Endometrium (tissue), 2 donors: ENCODE measurements at regions not wholly inside any gene's neighbourhood (a gene's known extent, or its start where the extent isn't known, plus 50 kb on each side); places are given as distances from the start of the nearest gene placed in this dataset.

Experiments used
- FAIRE-seq: peaks from 2 replicates; lab custom pipeline; 2012; peaks lifted over from hg19 to GRCh38; lab: Jason Lieb, UNC
- donor health status: control.
- donor health status: control.

DNA sequence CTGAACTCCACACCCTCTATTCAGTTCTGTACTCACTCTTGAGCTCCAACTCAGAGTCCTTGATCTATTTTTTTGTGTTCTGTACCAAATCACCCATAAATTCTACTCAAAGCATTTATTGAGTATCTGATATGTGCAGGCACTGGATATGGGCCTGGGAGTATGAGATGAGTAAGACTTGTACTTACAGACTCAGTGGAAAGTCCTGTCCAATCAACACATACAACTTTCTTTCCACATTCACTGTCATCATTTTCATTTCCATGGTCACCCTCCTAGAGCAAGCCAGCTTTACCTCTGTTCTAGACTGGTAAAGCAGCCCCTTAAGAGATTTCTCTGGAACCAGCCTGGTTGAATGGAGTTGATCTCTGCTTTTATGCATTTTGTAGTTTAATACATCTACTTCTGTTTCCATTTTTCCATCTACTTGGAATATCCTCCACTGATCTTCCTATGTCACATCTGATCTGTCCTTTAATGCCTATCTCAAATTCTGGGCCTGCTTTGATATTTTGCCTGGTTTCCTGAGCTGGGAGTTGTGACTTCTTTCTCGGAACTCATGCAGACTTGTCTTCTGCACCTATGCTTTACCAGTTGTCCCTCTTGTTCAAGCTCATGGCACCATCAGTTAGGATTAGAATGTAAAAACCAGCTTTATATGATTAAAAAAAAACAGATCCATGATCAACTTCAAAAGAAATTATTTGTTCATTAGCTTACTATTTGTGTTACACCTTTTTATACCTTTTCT, 96.9 kb upstream of the GLS start:
- FAIRE-seq = no peak

DNA sequence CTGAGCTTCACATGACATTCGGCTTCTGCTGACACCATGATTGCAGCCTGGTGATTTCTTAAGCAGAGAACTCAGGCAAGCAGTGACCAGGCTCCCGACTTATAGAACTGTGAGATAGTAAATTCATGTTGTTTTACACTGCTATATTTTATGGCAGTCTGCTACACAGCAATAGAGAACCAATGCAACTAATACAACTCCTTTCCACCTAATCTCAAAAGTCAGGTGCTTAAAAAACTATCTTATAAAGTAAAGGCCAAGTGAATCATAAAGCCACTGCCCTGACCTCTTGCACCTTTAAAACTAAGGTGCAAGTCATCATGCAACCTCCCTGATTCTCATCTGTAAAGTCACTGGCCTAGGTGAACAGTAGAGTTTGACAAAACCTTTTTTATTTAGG, 95.3 kb upstream of the GLS start:
- FAIRE-seq = no peak

DNA sequence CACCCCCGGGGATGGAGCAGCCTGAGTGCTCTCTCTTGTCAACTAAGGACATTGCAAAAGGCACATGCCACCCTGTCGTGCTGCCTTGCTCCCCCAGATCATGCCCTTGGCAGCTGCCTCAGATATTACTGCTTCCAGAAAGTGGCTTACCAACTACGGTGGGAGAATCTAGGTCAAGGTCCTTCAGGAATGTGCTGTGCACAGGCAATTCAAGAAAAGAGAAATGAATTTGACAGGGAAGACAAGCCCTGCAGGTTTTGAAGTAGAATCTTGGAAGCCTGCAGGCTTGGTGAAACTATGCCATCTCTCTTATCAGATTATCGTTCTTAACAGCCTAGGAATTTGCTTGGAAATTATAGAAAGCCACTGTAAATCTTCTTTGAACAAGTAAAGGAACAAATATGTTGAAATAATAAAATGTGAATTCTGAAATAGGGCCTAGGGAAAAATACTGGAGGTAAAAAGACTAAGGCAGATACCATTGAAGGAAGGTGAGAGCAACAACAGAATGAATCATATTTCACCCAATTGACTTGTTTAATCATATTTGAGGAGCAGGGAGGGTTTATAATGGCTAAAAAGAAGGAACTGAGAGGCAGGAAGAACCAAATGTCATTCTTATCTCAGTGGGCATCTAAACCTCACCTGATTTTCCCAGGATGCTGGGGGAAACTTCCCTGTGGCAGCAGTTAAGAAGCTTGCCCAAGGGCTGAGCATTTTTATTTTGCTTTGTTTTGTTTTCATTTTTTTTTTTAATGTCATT, 94.0 kb upstream of the GLS start:
- FAIRE-seq = no peak

DNA sequence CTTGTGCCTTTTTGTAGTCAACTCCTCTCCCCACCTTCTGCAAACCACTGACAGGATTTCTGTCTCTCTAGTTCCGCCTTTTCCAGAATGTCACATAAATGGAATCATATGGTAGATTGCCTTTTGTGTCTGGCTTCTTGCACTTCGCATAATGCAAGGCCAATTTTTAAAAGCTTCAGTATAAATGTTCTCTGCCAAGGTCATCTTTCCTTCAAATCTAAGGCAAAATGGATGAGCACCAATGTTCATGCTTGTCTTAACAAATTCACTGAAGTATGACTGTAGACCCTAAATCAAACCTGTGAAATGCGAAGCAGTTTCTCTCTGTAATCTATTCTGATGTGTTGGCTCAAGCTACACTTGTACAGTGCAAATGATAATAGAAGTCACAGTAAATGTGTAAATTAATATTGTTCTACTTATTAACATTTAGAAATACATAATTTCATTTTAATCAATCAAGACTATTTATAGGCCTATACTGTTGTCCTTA, 92.8 kb upstream of the GLS start:
- FAIRE-seq = no peak

DNA sequence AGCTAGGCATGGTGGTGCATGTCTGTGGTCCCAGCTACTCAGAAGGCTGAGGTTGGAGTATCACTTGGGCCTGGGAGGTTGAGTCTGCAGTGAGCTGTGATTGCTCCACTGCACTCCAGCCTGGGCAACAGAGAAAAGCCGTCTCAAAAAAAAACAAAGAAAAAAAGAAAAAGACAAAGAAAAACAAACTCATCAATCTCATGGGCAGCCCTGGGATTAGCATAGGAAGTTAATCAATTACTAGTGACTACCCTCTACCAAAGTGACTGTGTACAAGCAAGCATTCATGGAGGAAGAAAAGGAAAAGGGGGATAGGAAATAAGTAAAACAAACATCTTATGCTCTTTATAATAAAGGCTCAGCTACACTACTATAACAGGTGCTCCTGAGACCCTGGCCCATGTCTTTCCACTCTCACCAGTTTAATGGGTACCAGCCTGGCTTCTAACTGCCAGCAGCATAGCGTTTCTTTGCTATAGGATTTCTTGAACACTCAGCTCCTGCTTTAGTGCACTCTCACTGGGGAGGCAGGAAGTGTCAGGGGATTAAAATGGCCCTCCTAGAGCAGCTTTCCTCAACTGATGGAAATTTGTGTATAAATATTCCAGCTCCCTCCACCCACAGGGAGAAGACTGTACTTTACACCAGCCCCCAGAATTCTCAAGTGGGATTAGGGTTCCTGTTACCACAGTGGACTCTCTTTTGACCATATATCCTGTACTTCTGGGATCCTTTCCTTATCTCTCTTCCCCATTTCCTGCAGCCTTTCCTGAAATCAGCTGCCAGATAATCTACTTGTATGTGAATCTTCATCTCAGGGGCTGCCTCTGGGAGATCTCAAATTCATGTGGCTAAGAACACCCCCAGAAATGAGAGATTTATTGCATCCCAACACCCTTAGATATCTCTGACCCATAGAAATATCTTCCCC, 91.3 kb upstream of the GLS start:
- no peak for FAIRE-seq

DNA sequence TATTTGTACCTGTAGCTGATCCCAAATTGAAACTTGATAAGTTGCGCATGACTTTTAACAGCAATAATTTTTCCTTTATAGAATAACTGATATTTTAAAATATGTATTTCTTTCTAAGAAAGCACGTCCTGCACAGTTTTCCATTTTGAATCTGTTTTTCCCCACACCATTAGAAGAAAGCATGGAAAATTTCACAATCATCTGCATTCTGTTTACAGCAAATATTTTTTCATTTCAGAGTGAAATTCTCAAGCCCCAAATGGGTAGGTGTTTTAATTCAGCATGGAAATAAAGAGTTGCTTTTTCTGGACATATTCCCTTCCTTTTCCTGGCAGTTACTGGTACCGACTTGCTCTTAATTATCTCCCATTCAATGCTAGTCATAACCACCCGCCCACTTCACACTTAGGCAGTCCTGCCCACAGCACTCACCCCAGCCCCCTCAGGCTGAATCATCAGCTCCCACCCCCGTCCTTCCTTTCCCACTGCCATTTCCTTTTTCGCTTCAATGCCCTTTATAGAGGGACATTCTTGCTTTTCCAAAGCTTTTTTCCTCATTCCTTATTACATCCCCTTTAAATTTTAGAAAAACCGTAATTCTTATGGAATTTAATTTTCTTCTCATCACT, 89.2 kb upstream of the GLS start:
- FAIRE-seq = no peak

DNA sequence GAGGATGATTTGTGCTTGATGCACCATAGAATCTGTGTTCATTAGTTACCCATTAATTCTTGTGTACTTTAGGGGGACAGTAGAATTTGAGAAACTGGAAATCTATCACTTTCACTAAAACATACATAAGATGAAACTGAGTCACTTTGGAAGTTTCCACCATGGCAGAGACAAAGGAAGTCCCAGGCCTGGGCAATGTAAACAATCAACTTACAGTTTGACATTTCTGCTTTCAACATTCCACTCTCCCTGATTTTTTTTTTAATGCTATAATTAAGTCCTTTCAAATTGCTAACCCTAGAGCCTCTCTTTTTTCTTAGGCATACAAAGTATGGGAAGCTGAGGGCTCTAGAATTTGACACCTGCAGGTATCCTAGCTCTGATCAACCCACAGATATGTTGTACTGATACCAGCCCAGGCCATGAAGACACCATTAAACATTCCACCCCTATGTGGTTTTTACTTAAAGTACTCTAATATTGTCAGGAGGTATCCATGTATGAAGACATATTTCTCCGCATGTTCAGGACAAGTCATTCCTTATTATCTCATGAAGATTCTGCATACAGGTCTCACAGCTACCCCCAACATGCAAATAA, 88.5 kb upstream of the GLS start:
- FAIRE-seq = no peak

DNA sequence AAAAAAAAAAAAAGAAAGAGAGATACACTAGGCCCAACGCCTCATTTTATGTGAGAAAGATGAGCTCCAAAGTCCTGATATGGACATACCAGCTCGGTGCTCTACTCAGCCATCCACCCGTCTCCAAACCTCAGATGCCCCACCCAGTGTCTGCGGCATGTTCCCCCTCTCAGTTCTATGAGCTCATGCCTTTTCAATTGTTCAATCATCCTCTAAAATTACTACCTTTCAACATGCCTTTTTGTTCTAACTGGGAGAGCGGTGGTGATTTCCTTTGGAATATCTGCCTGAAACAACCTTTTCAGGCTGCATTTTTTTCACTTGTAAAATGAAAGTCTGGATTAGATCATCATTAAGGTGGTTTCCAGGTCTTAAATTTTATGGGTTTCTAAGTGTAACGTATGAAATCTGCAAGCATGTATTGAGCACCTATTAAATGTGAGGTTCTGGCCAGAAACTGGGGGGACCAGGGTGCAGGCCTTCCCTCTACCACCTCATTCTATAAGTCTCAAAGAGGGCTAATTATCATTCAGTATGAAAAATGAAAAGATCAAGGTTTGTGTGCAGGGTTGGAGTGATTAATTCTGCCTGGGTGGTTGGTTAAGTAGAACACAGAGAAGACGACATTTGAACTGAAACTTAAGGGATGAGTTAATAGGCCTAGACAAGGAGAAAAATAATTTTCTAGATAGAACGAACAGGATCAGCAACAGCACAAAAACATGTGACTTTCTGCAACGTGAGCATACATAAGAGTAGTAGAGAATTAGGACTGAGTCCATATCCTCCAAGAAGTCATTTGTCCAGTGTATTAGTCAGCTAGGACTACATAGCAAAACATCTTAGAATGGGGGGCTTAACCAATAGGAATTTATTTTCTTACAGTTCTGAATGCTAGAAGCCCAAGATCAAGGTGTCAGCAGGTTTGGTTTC, 87.4 kb upstream of the GLS start:
- no peak for FAIRE-seq

DNA sequence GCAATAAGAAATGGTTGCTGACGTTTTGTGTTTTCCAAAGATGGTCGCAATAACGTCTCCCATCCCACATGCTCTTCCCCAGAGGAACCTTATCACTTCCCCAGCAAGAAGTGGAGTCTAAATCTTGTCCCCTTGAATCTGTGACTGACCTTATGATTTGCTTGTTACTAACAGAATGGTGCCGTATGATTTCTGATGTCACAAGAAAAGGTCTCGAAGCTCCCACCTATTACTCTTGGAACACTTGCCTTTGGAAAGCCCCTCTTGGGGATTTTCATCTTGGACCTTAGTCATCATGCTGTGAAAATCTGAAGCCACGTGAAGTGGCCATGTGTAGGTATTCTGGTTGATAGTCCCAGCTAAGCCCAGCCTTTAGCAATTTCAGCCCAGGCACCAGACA, 86.2 kb upstream of the GLS start:
- FAIRE-seq = no peak

DNA sequence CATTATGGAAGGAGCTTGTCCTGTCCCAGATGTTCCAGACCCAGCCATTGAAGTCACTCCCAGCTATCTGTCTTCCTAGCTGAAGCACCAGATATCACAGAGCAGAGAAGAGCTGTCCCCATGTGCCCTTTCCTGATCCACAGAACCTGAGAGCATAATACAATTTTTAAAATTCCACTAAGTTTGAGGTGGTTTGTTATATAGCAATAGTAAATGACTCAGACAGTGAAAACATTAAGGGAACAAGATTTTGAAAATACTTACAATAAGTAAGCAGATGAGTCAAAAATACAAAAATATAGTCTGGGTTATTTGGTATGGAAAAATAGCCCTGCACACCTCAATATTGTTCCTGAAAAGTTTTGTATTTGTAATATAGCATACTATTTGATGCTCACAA, 85.8 kb upstream of the GLS start:
- FAIRE-seq = no peak

DNA sequence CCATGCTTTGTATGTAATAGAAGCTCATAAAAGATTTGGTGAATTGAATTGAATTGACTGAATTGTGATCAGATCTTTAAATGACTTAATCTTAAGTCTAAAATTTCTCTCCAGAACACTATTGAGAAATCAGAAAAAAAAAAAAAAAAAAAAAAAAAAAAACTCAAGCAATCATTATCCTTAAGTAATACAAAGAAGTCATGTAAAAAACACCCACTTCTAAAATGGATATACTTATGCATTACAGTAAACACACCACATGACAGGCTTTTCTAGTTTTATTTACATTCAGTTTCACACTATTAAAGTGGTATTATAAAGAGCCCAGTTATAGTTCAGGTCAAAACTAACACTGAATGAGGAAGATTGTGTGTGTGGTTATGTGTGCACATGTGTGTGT, 84.9 kb upstream of the GLS start:
- FAIRE-seq = no peak

DNA sequence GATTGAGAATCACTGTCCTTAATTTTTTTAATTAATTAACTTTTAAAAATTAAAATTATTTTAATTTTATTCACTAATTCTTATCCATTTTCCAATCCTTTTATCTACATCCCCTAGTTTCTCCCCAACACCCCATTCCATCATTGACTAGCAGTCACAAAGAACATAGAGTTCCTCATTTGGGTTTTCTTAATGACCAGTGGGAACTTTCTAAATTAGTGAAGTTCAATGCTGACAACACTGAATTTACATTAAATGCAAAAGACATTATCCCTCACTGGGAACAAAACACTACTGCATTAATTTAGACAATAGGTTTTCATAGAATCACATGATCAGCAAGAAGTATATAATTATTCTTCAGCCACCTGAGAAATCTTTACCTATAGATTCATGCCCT, 80.6 kb upstream of the GLS start:
- no peak for FAIRE-seq

DNA sequence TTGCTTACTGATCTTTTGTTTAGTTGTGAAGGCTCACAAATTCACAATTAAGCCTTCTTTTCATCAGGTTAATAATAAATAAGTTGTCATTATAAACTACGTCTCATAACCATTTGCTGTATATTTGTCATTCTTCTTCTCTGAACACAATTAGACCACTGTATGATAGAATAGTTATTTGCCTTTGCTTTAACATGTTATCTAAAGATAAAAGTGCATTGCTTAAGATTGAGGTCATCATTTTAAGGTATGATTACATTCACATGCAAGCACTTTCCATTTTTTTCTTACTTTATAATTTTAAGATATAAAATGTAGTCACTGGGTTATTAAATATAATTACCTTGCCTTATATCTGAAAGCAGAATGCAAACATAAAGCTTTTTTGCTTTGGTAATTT, 80.1 kb upstream of the GLS start:
- FAIRE-seq = no peak

DNA sequence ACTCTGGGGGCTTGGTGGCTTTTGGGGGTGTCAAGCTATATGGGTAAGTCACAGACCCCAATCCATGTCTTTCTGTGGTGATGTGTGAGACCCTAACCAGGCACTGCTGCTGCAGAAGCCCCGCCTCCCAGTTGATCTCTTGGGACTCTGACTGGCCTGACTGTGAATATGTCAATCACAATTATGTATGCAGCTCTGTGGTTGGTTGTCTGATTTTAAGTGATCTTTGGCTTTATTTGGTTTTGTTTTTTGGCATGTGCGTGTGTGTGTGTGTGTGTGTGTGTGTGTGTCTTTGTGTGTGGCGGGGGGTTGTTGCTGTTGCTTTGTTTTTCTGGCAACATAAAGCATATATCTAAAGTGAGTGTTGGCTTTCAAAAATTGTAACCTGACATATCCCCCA, 78.5 kb upstream of the GLS start:
- FAIRE-seq = no peak

DNA sequence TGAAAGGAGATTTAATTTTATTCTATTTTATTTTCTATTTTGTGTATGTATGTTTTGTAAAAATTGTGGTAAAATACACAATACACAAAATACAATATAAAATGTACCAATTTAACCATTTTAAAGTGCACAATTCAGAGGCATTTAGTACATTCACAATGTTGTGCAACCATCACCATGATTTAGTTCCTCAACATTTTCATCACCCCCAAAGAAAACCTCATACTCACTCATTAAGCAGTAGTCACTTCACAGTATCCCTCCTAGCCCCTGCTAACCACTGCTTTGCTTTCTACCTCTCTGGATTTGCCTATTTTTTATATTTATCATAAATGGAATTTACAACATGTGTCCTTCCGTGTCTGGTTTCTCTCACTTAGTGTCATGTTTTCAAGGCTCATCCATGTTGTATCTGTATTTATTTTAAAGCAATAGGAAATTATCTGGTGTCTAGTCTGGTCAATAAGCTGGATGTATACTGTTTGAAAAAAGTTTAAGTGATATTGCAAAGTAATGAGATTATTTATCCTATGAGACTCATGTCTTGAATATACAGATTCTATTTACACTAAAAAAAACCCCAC, 77.9 kb upstream of the GLS start:
- no peak for FAIRE-seq

DNA sequence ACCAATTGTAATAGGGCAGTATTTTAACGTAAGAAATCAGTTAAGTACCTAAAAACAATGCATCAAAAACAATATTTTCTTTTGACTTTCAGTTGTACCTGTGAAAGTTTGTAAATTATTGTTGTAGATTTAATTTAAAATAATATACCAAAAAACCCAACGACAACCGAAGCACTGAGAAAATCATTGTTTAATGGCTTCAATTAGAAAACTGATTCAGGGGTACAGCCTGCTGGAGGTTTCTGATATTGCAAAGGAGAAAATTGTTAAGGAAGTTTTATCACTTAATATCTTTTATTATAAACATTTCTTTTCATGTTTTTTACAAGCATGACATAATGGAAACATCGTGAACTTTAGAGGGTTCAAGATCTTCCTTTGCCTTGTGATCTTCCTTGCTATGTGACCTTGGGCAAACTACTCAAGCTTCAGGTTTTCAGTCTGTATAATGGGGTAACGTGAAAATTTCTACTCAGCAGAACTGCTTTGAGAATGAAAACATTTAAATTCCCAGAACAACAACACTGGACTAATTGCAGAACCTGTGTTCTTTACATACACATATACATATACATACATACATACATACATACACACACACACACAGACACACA, 76.3 kb upstream of the GLS start:
- FAIRE-seq = peak; percentile 84

DNA sequence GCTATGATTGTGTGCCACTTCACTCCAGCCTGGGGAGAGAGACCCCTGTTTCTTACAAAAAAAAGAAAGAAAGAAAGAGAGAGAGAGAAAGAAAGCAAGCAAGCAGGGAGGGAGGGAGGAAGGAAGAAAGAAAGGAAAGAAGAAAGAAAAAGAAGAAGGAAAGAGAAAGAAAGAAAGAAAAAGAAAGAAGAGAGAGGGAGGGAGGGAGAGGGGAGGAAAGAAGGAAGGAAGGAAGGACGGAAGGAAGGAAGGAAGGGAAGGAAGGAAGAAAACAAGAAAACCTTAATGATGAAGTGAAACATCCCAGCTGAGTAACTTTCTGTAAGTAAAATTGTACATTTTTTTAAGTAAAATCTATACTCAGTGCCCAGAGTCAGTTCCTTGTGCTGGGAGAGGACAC, 75.5 kb upstream of the GLS start:
- no peak for FAIRE-seq

DNA sequence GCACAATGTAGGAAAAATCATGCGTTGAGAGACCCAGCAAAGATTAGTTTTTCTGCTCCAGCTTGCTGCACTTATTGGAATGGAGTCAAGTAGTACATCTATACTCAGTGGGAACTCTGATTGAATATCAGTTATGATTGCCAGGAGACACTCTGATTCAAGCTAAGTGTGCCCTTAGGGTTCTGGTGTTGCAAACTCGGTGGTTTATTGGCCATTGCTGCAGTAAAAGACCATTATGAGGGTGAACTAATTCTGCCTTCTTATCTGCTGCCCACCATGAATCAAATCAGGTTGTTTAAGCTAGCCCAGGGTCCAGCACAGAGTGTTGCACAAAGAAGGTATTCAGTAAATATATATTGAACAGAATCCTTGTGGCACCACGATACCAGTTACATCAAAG, 74.8 kb upstream of the GLS start:
- FAIRE-seq = no peak

DNA sequence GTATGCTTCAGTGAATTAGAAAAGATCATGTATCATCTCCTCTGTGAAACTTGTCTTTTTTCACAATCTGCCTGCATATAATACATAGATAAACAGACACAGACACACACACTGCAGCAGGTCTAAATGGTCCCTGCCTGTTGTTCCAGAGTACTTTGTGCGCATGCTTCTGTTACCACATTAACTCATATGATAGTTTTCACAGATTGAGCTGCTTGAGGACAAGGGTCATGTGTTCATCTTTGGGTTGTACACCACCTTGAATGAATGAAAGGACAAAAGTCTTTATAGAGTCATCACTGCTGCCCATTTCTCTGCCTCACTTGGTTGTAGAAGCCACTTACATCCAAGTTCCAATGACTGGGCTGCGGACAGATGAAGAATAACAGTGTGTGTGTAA, 72.7 kb upstream of the GLS start:
- FAIRE-seq = no peak
